ENCODE measurements at regions not wholly inside any gene's neighbourhood (a gene's known extent, or its start where the extent isn't known, plus 50 kb on each side); places are given as distances from the start of the nearest gene placed in this dataset.
A peak's percentile ranks its signal among the peaks of the same experiment; 100 is the strongest.

GRCh38 chr2:196315388-196316049 is 144.1 kb upstream of the STK17B start:
- no peak for DNase-seq (ENCODE audit: low spot score)

- DNase-seq (ENCODE audit: low spot score) = no peak
Observed at GRCh38 chr2:196316050-196316430, 144.7 kb upstream of the STK17B start.

- no peak for DNase-seq (ENCODE audit: low spot score)
Observed at GRCh38 chr2:196318517-196319377, 147.4 kb upstream of the STK17B start.

GRCh38 chr2:196322973-196323810 is 151.8 kb upstream of the STK17B start:
- no peak for DNase-seq (ENCODE audit: low spot score)

GRCh38 chr2:196324211-196324610 is 152.8 kb upstream of the STK17B start:
- no peak for DNase-seq (ENCODE audit: low spot score)

GRCh38 chr2:196328088-196328680 is 156.8 kb upstream of the STK17B start:
- no peak for DNase-seq (ENCODE audit: low spot score)

- DNase-seq (ENCODE audit: low spot score) = no peak
Observed at GRCh38 chr2:196329959-196330358, 158.6 kb upstream of the STK17B start.

GRCh38 chr2:196330645-196331044 is 159.3 kb upstream of the STK17B start:
- DNase-seq (ENCODE audit: low spot score) = no peak

- DNase-seq (ENCODE audit: low spot score) = peak; percentile 39
Observed at GRCh38 chr2:196331143-196331542, 159.8 kb upstream of the STK17B start.

- no peak for DNase-seq (ENCODE audit: low spot score)
Observed at GRCh38 chr2:196331851-196332250, 160.5 kb upstream of the STK17B start.

- no peak for DNase-seq (ENCODE audit: low spot score)
Observed at GRCh38 chr2:196333397-196333796, 162.0 kb upstream of the STK17B start.

GRCh38 chr2:196334710-196335109 is 163.3 kb upstream of the STK17B start:
- DNase-seq (ENCODE audit: low spot score) = no peak

GRCh38 chr2:196335221-196335634 is 163.8 kb upstream of the STK17B start:
- DNase-seq (ENCODE audit: low spot score) = no peak

- DNase-seq (ENCODE audit: low spot score) = no peak
Observed at GRCh38 chr2:196336207-196336606, 164.8 kb upstream of the STK17B start.

GRCh38 chr2:196336715-196337114 is 165.3 kb upstream of the STK17B start:
- no peak for DNase-seq (ENCODE audit: low spot score)

GRCh38 chr2:196337208-196337953 is 166.0 kb upstream of the STK17B start:
- peak; percentile 34 for DNase-seq (ENCODE audit: low spot score)

- DNase-seq (ENCODE audit: low spot score) = no peak
Observed at GRCh38 chr2:196338440-196338839, 167.1 kb upstream of the STK17B start.

GRCh38 chr2:196341277-196341841 is 170.0 kb upstream of the STK17B start:
- DNase-seq (ENCODE audit: low spot score) = no peak

- no peak for DNase-seq (ENCODE audit: low spot score)
Observed at GRCh38 chr2:196344397-196344796, 173.0 kb upstream of the STK17B start.

- no peak for DNase-seq (ENCODE audit: low spot score)
Observed at GRCh38 chr2:196353717-196354116, 182.3 kb upstream of the STK17B start.

- no peak for DNase-seq (ENCODE audit: low spot score)
Observed at GRCh38 chr2:196354186-196354585, 182.8 kb upstream of the STK17B start.
